Skeletal muscle satellite cell (primary cell): ENCODE measurements at regions not wholly inside any gene's neighbourhood (a gene's known extent, or its start where the extent isn't known, plus 50 kb on each side); places are given as distances from the start of the nearest gene placed in this dataset.

ENCODE experiments used
- H3K27me3 ChIP-seq: 2 replicates; pipeline ENCODE4 v1.7.0; 2013; ENCODE audit warnings: low read length; ENCODE audit not compliant: control insufficient read depth, insufficient read depth
- H3K36me3 ChIP-seq: 2 replicates; pipeline ENCODE4 v1.7.0; 2013; ENCODE audit warnings: mild to moderate bottlenecking, control low read depth, low read length; ENCODE audit not compliant: insufficient read depth
- H3K4me1 ChIP-seq: 2 replicates; pipeline ENCODE4 v1.7.0; 2013; ENCODE audit warnings: low read length; ENCODE audit not compliant: control insufficient read depth, insufficient read depth
- H3K4me2 ChIP-seq: 2 replicates; pipeline ENCODE4 v1.7.0; 2013; ENCODE audit warnings: mild to moderate bottlenecking, low read length
- H3K4me3 ChIP-seq: 2 replicates; pipeline ENCODE4 v1.7.0; 2013; ENCODE audit warnings: low read length
- H3K9ac ChIP-seq: 2 replicates; pipeline ENCODE4 v1.7.0; 2013; ENCODE audit warnings: mild to moderate bottlenecking, low read depth, low read length, moderate library complexity
- H3K9me3 ChIP-seq: replicated peaks from 2 replicates; pipeline ENCODE4 v1.7.0; 2013; ENCODE audit warnings: mild to moderate bottlenecking, control low read depth, low read length

- H3K9ac ChIP-seq, result no peak overlapping the region
- H3K4me1 ChIP-seq, result no peaks in the 10 kb centered on the region
- no peak overlapping the region for H3K4me2 ChIP-seq
- no peak overlapping the region for H3K4me3 ChIP-seq
- no peaks in the 10 kb centered on the region for H3K9me3 ChIP-seq
- peaks cover 7% of the 10 kb centered on the region for H3K27me3 ChIP-seq
- no peaks in the 10 kb centered on the region for H3K36me3 ChIP-seq
Measured at GRCh38 chr9:95634536-95634935, 117.8 kb upstream of the PTCH1 start.

- no peak overlapping the region for H3K9ac ChIP-seq
- no peaks in the 10 kb centered on the region for H3K9me3 ChIP-seq
- H3K4me1 ChIP-seq, result no peaks in the 10 kb centered on the region
- peaks cover 7% of the 10 kb centered on the region for H3K27me3 ChIP-seq
- no peaks in the 10 kb centered on the region for H3K36me3 ChIP-seq
- no peak overlapping the region for H3K4me3 ChIP-seq
- no peak overlapping the region for H3K4me2 ChIP-seq
Measured at GRCh38 chr9:95634114-95634513, 117.3 kb upstream of the PTCH1 start.

- Histone ChIP-seq H3K36me3 (no peaks in the 10 kb centered on the region), H3K9me3 (no peaks in the 10 kb centered on the region), H3K27me3 (peaks cover 5% of the 10 kb centered on the region), H3K4me2 (no peak overlapping the region), H3K9ac (no peak overlapping the region), H3K4me3 (no peak overlapping the region), H3K4me1 (no peaks in the 10 kb centered on the region)
Measured at GRCh38 chr9:95629585-95629984, 112.8 kb upstream of the PTCH1 start.

- Histone ChIP-seq H3K27me3 (peaks cover 6% of the 10 kb centered on the region), H3K36me3 (no peaks in the 10 kb centered on the region), H3K9ac (no peak overlapping the region), H3K4me1 (no peaks in the 10 kb centered on the region), H3K9me3 (no peaks in the 10 kb centered on the region), H3K4me3 (no peak overlapping the region), H3K4me2 (no peak overlapping the region)
Measured at GRCh38 chr9:95627802-95628201, 111.0 kb upstream of the PTCH1 start.

- H3K9ac ChIP-seq, result no peak overlapping the region
- H3K27me3 ChIP-seq, result peaks cover 4% of the 10 kb centered on the region
- H3K36me3 ChIP-seq, result no peaks in the 10 kb centered on the region
- no peaks in the 10 kb centered on the region for H3K4me1 ChIP-seq
- H3K9me3 ChIP-seq, result no peaks in the 10 kb centered on the region
- no peak overlapping the region for H3K4me3 ChIP-seq
- H3K4me2 ChIP-seq, result no peak overlapping the region
Measured at GRCh38 chr9:95626885-95627558, 110.3 kb upstream of the PTCH1 start.

- no peak overlapping the region for H3K4me3 ChIP-seq
- no peak overlapping the region for H3K9ac ChIP-seq
- H3K36me3 ChIP-seq, result no peaks in the 10 kb centered on the region
- H3K27me3 ChIP-seq, result peaks cover 4% of the 10 kb centered on the region
- H3K4me1 ChIP-seq, result no peaks in the 10 kb centered on the region
- no peak overlapping the region for H3K4me2 ChIP-seq
- H3K9me3 ChIP-seq, result no peaks in the 10 kb centered on the region
Measured at GRCh38 chr9:95626341-95626740, 109.6 kb upstream of the PTCH1 start.

- Histone ChIP-seq H3K9ac (no peak overlapping the region), H3K4me2 (no peak overlapping the region), H3K27me3 (peaks cover 11% of the 10 kb centered on the region), H3K4me3 (no peak overlapping the region), H3K36me3 (no peaks in the 10 kb centered on the region), H3K4me1 (no peaks in the 10 kb centered on the region), H3K9me3 (no peaks in the 10 kb centered on the region)
Measured at GRCh38 chr9:95623640-95624039, 106.9 kb upstream of the PTCH1 start.

GRCh38 chr9:95620722-95621121 lies 104.0 kb upstream of the PTCH1 start:
- peaks cover 22% of the 10 kb centered on the region for H3K27me3 ChIP-seq
- H3K36me3 ChIP-seq, result no peaks in the 10 kb centered on the region
- no peaks in the 10 kb centered on the region for H3K4me1 ChIP-seq
- no peak overlapping the region for H3K4me2 ChIP-seq
- no peak overlapping the region for H3K9ac ChIP-seq
- no peaks in the 10 kb centered on the region for H3K9me3 ChIP-seq
- no peak overlapping the region for H3K4me3 ChIP-seq

GRCh38 chr9:95620314-95620713 lies 103.5 kb upstream of the PTCH1 start:
- Histone ChIP-seq H3K36me3 (no peaks in the 10 kb centered on the region), H3K27me3 (peaks cover 22% of the 10 kb centered on the region), H3K9me3 (no peaks in the 10 kb centered on the region), H3K9ac (no peak overlapping the region), H3K4me1 (no peaks in the 10 kb centered on the region), H3K4me2 (no peak overlapping the region), H3K4me3 (no peak overlapping the region)

GRCh38 chr9:95615246-95615645 lies 98.5 kb upstream of the PTCH1 start:
- H3K9me3 ChIP-seq, result no peaks in the 10 kb centered on the region
- no peaks in the 10 kb centered on the region for H3K36me3 ChIP-seq
- no peak overlapping the region for H3K4me3 ChIP-seq
- H3K9ac ChIP-seq, result no peak overlapping the region
- H3K27me3 ChIP-seq, result peaks cover 24% of the 10 kb centered on the region
- no peak overlapping the region for H3K4me2 ChIP-seq
- H3K4me1 ChIP-seq, result no peaks in the 10 kb centered on the region

- Histone ChIP-seq H3K27me3 (peaks cover 16% of the 10 kb centered on the region), H3K4me3 (no peak overlapping the region), H3K36me3 (no peaks in the 10 kb centered on the region), H3K4me1 (no peaks in the 10 kb centered on the region), H3K9ac (no peak overlapping the region), H3K4me2 (no peak overlapping the region), H3K9me3 (no peaks in the 10 kb centered on the region)
Measured at GRCh38 chr9:95613670-95614069, 96.9 kb upstream of the PTCH1 start.

- no peaks in the 10 kb centered on the region for H3K36me3 ChIP-seq
- no peak overlapping the region for H3K4me2 ChIP-seq
- H3K4me1 ChIP-seq, result no peaks in the 10 kb centered on the region
- H3K4me3 ChIP-seq, result no peak overlapping the region
- H3K9me3 ChIP-seq, result no peaks in the 10 kb centered on the region
- H3K9ac ChIP-seq, result no peak overlapping the region
- peaks cover 7% of the 10 kb centered on the region for H3K27me3 ChIP-seq
Measured at GRCh38 chr9:95611354-95611753, 94.6 kb upstream of the PTCH1 start.
